A204.1 (cell line): ENCODE measurements at regions not wholly inside any gene's neighbourhood (a gene's known extent, or its start where the extent isn't known, plus 50 kb on each side); places are given as distances from the start of the nearest gene placed in this dataset.
"Not testable (repeated sequence)": the region's sequence is repeated elsewhere in the genome, so short reads cannot be mapped to it uniquely, and the experiment has no call there.

Experiments used
- FAIRE-seq: peaks from 2 replicates; lab custom pipeline; 2012; peaks lifted over from hg19 to GRCh38; lab: Jason Lieb, UNC

DNA sequence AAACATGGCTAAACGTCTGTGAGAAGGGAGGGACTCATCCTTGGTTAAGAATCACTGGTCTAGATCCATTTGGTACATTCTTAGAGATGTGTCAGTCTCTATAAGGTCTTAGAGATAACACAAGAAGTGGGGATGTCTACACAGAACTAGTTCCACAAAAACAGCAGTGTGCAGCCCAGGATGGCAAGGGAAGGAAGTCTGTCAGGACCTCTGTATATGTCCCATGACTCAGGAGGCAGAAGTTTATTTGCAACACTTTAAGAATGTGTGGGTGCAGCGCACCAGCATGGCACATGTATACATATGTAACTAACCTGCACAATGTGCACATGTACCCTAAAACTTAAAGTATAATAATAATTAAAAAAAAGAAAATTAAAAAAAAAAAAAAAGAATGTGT is 548.5 kb upstream of the SOX9 start:
- no peak for FAIRE-seq

GRCh38 chr17:71578446-71578845 is 542.4 kb upstream of the SOX9 start:
- no peak for FAIRE-seq

- FAIRE-seq = no peak
Measured at GRCh38 chr17:71580220-71580619, 540.6 kb upstream of the SOX9 start.

- no peak for FAIRE-seq
Measured at GRCh38 chr17:71585540-71585939, 535.3 kb upstream of the SOX9 start.

DNA sequence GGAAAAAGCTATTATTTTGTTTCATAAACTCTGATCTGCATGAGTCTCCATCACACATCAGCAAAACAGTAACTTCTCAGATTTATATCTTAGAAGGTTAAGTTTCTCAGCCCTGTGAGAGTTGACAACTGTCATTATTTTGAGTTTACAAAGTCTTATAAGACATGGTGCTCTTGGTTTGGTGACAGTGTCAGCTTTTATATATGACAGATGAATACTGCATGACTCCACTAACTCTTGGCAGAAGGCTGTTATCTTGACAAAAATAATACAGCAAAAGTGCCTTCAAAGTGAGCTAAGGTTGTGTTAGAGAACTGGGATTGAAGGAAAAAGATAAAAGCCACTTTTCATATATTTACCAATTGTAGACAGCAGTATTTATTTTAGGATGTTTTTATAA is 528.4 kb upstream of the SOX9 start:
- no peak for FAIRE-seq

DNA sequence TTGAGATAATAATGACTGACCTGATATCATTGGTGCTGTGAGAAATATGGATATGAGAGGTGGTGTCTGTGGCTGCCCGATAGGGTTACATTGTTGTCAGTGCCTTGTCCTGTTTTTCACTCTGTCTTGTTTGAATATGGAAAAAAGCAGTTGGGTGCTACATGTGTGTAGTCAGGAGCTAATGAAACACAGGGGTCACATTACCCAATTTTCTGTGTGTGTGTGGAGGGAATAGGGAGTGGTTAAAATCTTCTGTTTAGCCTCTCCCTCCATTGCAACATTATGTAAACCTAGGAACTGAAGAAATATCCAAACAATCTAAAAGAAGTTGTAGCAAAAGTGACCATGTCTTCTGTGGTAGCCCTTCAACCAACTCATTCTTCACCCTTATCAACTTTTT is 527.7 kb upstream of the SOX9 start:
- no peak for FAIRE-seq

- FAIRE-seq = peak; percentile 41
Measured at GRCh38 chr17:71599583-71599982, 521.2 kb upstream of the SOX9 start.

DNA sequence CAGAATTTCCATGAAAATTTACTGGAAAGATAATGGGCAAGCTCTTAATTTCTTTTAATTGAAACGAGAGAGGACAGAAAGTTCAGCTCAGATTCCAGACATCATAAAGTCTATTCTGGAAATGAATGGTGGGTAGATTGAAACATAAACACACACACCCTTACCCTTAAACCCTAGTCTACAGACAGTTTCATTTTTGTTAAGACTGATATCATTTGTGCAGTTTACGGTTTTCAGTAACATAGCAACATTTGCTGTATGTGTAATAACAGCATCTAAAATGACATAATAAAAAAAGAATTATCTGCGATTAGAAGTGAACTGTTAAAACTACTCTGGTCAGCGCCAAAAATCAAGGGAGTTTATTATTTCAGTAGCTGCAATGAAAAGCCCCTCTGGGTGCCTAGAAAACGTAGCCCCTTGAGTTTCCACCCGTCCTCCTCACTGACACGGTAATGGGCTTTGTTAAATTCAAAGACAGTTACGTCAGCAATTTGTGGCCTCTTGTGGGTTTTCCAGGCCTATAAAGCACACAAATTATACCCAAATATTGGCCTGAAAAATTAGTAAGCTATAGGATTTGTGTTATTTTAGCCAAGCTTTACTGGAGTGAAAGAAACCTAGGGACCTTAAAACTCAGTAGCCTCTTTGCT is 520.6 kb upstream of the SOX9 start:
- no peak for FAIRE-seq

DNA sequence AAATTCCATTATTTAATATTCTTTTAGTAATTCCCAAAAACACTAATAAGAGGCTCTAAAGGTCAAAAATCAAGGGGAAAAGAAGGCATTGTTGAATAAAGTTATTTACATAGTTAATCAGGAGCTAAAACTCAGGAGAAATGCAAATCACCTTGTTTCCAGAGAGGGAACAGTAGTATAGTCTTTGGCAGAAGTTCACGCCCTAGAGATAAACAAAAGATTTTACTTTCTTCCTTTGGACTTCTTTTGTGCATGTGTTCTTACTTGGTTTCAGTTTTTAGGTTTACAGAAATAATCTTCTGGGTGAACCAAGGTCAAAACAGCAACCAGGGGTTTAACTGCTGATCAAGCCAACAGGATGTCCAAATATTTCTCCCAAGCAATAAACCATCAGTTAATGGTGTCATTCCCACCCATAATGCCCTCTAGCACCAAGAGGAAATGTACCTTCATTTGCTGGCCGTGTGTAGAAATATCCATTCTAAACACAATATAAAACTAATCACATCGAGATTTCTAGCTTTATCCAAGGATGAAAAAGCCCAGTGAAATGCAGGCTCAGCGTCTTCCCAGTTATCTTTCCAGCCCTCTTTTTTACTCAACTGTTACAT is 518.8 kb upstream of the SOX9 start:
- FAIRE-seq = no peak

DNA sequence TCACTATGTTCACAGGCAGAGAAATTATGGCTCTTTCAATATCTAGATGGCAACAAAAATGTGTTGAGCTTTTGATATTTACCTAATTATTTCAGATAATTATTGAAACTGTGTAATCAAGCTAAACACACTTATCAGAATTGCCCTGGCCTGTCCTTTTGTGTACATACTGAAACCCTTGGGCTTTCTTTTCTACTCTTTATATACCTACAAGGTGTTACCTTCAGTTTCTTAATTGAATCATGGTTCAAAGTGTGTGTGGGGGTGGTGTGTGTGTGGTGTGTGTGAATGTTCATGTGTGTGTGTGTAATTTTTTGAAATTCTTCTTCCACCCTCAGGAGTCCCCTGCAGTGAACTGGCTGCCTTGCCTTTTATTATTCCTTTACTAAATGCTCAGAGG is 506.8 kb upstream of the SOX9 start:
- no peak for FAIRE-seq

- no peak for FAIRE-seq
Measured at GRCh38 chr17:71615820-71616219, 505.0 kb upstream of the SOX9 start.

- not testable (repeated sequence) for FAIRE-seq
Measured at GRCh38 chr17:71617767-71618166, 503.1 kb upstream of the SOX9 start.

DNA sequence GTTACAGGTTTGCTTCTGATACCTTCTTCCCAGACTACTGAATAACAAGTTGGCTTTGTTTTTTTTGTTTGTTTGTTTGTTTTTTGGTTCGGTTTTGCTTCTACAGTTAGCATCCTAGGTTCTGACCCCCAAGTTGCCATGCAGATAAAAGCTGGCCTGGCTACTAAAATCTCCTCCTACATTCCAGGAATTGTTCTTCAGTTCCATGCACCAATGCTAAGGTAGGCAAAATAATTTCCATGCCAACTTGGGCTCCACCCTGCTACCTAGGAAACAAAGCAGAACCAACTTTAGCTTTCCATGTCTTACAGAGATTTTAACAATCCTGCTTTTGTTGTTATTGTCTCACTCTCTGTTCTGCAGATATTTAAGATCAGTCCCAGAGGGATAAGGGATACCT is 495.5 kb upstream of the SOX9 start:
- FAIRE-seq = no peak

DNA sequence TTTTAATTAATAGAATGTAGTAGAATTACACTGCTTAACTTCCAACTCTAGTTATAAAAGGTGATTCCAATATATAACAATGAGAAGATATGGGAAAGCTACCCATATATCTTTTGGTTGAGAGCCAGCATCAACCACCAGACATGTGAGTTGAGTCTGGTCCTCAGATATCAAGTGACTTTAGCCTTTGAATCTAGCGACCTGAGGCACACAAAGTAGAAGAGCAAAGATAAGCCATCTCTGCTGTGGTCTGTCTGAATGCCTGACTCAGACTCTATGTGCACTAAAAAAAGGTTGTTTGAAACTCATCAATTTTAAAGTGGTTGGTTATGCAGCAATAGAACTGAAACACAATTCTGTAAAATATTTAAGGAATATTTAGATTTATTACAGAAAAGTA is 492.5 kb upstream of the SOX9 start:
- no peak for FAIRE-seq

- FAIRE-seq = no peak
Measured at GRCh38 chr17:71631483-71631882, 489.3 kb upstream of the SOX9 start.

- no peak for FAIRE-seq
Measured at GRCh38 chr17:71632328-71632727, 488.5 kb upstream of the SOX9 start.

GRCh38 chr17:71633391-71633849 is 487.4 kb upstream of the SOX9 start:
- no peak for FAIRE-seq

- no peak for FAIRE-seq
Measured at GRCh38 chr17:71634376-71634775, 486.4 kb upstream of the SOX9 start.

- peak; percentile 14 for FAIRE-seq
Measured at GRCh38 chr17:71635187-71635586, 485.6 kb upstream of the SOX9 start.

GRCh38 chr17:71636644-71637043 is 484.2 kb upstream of the SOX9 start:
- no peak for FAIRE-seq

GRCh38 chr17:71638668-71639067 is 482.2 kb upstream of the SOX9 start:
- no peak for FAIRE-seq

- FAIRE-seq = no peak
Measured at GRCh38 chr17:71639865-71640264, 481.0 kb upstream of the SOX9 start.

DNA sequence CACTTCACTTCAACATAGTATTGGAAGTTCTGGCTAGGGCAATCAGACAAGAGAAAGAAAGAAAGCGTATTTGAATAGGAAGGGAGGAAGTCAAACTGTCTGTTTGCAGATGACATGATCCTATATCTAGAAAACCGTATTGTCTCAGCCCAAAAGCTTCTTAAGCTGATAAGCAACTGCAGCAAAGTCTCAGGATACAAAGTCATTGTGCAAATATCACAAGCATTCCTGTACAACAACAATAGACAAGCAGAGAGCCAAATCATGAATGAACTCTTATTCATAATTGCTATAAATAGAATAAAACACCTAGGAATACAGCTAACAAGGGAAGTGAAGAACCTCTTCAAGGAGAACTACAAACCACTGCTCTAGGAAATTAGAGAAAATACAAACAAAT is 473.9 kb upstream of the SOX9 start:
- not testable (repeated sequence) for FAIRE-seq

- FAIRE-seq = not testable (repeated sequence)
Measured at GRCh38 chr17:71648342-71648741, 472.5 kb upstream of the SOX9 start.
